GM23338 (cell line): ENCODE measurements at regions not wholly inside any gene's neighbourhood (a gene's known extent, or its start where the extent isn't known, plus 50 kb on each side); places are given as distances from the start of the nearest gene placed in this dataset.
A peak's percentile ranks its signal among the peaks of the same experiment; 100 is the strongest.

Source experiments
- ATAC-seq: fragments of 200-7000 bp; cut with Tn5 transposase; 3 replicates; pipeline ENCODE4 v1.9.1; 2020
- DNase-seq: peaks from one replicate; pipeline ENCODE4 v3.0.0-alpha.2; 2015; ENCODE audit warnings: low spot score
- H2AFZ ChIP-seq: fragments of 200-600 bp; sonication (generic); 2 replicates; pipeline ENCODE4 v1.8.0; 2016; ENCODE audit warnings: antibody characterized with exemption, mild to moderate bottlenecking, moderate library complexity
- H3F3A ChIP-seq: fragments of 200-600 bp; sonication (generic); replicated peaks from 2 replicates; pipeline ENCODE4 v1.8.0; 2017; ENCODE audit warnings: antibody characterized with exemption, mixed run types, low read depth
- H3K27ac ChIP-seq: fragments of 200-600 bp; sonication (generic); 2 replicates; pipeline ENCODE4 v1.6.1; 2016; ENCODE audit warnings: low read depth
- H3K27me3 ChIP-seq: fragments of 200-600 bp; sonication (generic); 2 replicates; pipeline ENCODE4 v1.8.0; 2016; ENCODE audit warnings: mild to moderate bottlenecking, mixed run types, moderate library complexity; ENCODE audit not compliant: insufficient read depth
- H3K36me3 ChIP-seq: fragments of 200-600 bp; sonication (generic); 2 replicates; pipeline ENCODE4 v1.8.0; 2016; ENCODE audit warnings: mild to moderate bottlenecking; ENCODE audit not compliant: insufficient read depth
- H3K4me1 ChIP-seq: fragments of 200-600 bp; sonication (generic); 2 replicates; pipeline ENCODE4 v1.8.0; 2016; ENCODE audit warnings: mild to moderate bottlenecking, moderate library complexity; ENCODE audit not compliant: insufficient read depth
- H3K4me2 ChIP-seq: fragments of 200-600 bp; sonication (generic); 2 replicates; pipeline ENCODE4 v1.7.1; 2017; ENCODE audit warnings: mixed run types
- H3K4me3 ChIP-seq: fragments of 200-600 bp; sonication (generic); 2 replicates; pipeline ENCODE4 v1.6.1; 2016; ENCODE audit warnings: mixed run types
- H3K79me2 ChIP-seq: fragments of 200-600 bp; sonication (generic); replicated peaks from 2 replicates; pipeline ENCODE4 v1.8.0; 2017; ENCODE audit warnings: mild to moderate bottlenecking; ENCODE audit not compliant: insufficient read depth
- H3K9me2 ChIP-seq: fragments of 200-600 bp; sonication (generic); 2 replicates; pipeline ENCODE4 v1.8.0; 2017; ENCODE audit not compliant: insufficient read depth
- H4K20me1 ChIP-seq: fragments of 200-600 bp; sonication (generic); replicated peaks from 2 replicates; pipeline ENCODE4 v1.8.0; 2017; ENCODE audit warnings: mild to moderate bottlenecking; ENCODE audit not compliant: insufficient read depth
- H3K27ac Mint-ChIP-seq: 2 replicates; pipeline ENCODE4 v1.8.0; 2020; ENCODE audit warnings: inconsistent platforms, mild to moderate bottlenecking, moderate library complexity, mixed read lengths
- H3K27me3 Mint-ChIP-seq: 3 replicates; pipeline ENCODE4 v1.8.0; 2022; ENCODE audit warnings: low read depth, mild to moderate bottlenecking, moderate library complexity, mixed read lengths, inconsistent platforms; ENCODE audit not compliant: insufficient read depth, poor library complexity
- H3K36me3 Mint-ChIP-seq: 3 replicates; pipeline ENCODE4 v1.8.0; 2021; ENCODE audit warnings: low read depth, mild to moderate bottlenecking, inconsistent platforms, moderate library complexity, mixed read lengths
- H3K4me1 Mint-ChIP-seq: 3 replicates; pipeline ENCODE4 v1.8.0; 2020; ENCODE audit warnings: mild to moderate bottlenecking, inconsistent platforms, mixed read lengths
- H3K4me3 Mint-ChIP-seq: 3 replicates; pipeline ENCODE4 v1.8.0; 2021; ENCODE audit warnings: moderate library complexity, mild to moderate bottlenecking, inconsistent platforms, mixed read lengths
- H3K9me3 Mint-ChIP-seq: 3 replicates; pipeline ENCODE4 v1.8.0; 2020; ENCODE audit warnings: moderate library complexity, mild to moderate bottlenecking, inconsistent platforms, mixed read lengths
- CREB1 ChIP-seq: fragments of 250-450 bp; sonication (Bioruptor Pico); IDR thresholded peaks from 2 replicates; pipeline ENCODE4 v1.5.0; 2020; ENCODE audit warnings: low read depth, mild to moderate bottlenecking, moderate library complexity
- CTCF ChIP-seq, 2 experiments: fragments of 200-600 bp in 1 of 2; sonication (generic) in 1 of 2; conservative IDR thresholded peaks; 2 replicates each; pipeline versions ENCODE4 v1.5.1 to v1.6.1; 2016 to 2017; ENCODE audit warnings: antibody characterized with exemption in 2 of 2, low read depth in 2 of 2, mild to moderate bottlenecking in 2 of 2, moderate library complexity in 1 of 2
- EZH2 ChIP-seq: fragments of 200-600 bp; sonication (generic); IDR thresholded peaks from one replicate; pipeline ENCODE4 v1.8.0; 2017; ENCODE audit warnings: antibody characterized with exemption, mild to moderate bottlenecking, low read depth; ENCODE audit not compliant: unreplicated experiment
- EZH2phosphoT487 ChIP-seq: fragments of 200-600 bp; sonication (generic); IDR thresholded peaks from one replicate; pipeline ENCODE4 v1.8.1; 2018; ENCODE audit warnings: antibody characterized with exemption; ENCODE audit not compliant: unreplicated experiment
- JUNB ChIP-seq: IDR thresholded peaks from one replicate; pipeline ENCODE4 v1.6.1; 2016; ENCODE audit warnings: antibody characterized with exemption; ENCODE audit not compliant: unreplicated experiment
- NANOG ChIP-seq: IDR thresholded peaks from 2 replicates; pipeline ENCODE4 v1.6.1; 2016; ENCODE audit warnings: antibody characterized with exemption, borderline replicate concordance
- POLR2AphosphoS5 ChIP-seq: IDR thresholded peaks from 2 replicates; pipeline ENCODE4 v1.6.1; 2016; ENCODE audit warnings: antibody characterized with exemption, low read depth
- STAT1 ChIP-seq: IDR thresholded peaks from one replicate; pipeline ENCODE4 v1.6.1; 2016; ENCODE audit warnings: antibody characterized with exemption; ENCODE audit not compliant: unreplicated experiment
- ZNF114 ChIP-seq: fragments of 250-450 bp; sonication (Bioruptor Pico); IDR thresholded peaks from 2 replicates; pipeline ENCODE4 v1.5.0; 2020; ENCODE audit warnings: mild to moderate bottlenecking, moderate library complexity
- ZNF331 ChIP-seq: fragments of 250-450 bp; sonication (Bioruptor Pico); IDR thresholded peaks from 2 replicates; pipeline ENCODE4 v1.5.0; 2020; ENCODE audit warnings: low read depth, mild to moderate bottlenecking, moderate library complexity
- ZNF462 ChIP-seq: fragments of 250-450 bp; sonication (Bioruptor Pico); IDR thresholded peaks from 2 replicates; pipeline ENCODE4 v1.5.0; 2020; ENCODE audit warnings: mild to moderate bottlenecking, moderate library complexity

GRCh38 chr12:77225373-77225772 is 160.0 kb upstream of the E2F7 start:
- no peak for DNase-seq
- Histone ChIP-seq H2AFZ (no peak overlapping the region), H3K27ac (no peak overlapping the region), H3K4me3 (no peak overlapping the region), H3K4me2 (no peak overlapping the region), H3K9me2 (peaks cover 7% of the 10 kb centered on the region; the same call in 1 of the 2 replicates), H3K27me3 (no peaks in the 10 kb centered on the region), H3F3A (no peaks in the 10 kb centered on the region), H3K79me2 (no peaks in the 10 kb centered on the region), H3K36me3 (no peaks in the 10 kb centered on the region), H3K4me1 (peaks cover 20% of the 10 kb centered on the region), H4K20me1 (no peaks in the 10 kb centered on the region)
- ATAC-seq = no peak
- Mint-ChIP-seq H3K9me3 (no peaks in the 10 kb centered on the region), H3K36me3 (no peaks in the 10 kb centered on the region), H3K4me1 (peaks cover 23% of the 10 kb centered on the region), H3K27ac (no peak overlapping the region), H3K27me3 (peaks cover 3% of the 10 kb centered on the region), H3K4me3 (no peak overlapping the region)
- TF ChIP-seq CTCF (conservative IDR thresholded peaks at IDR 0.05; ENCODE audit: low read depth in 2 of 2) (peak in 1 of 2 experiments; percentile 19; a peak in 2 of 4 replicates), POLR2AphosphoS5 (no peak)

GRCh38 chr12:77224346-77224745 is 159.0 kb upstream of the E2F7 start:
- Mint-ChIP-seq H3K27me3 (peaks cover 3% of the 10 kb centered on the region), H3K4me3 (no peak overlapping the region), H3K36me3 (no peaks in the 10 kb centered on the region), H3K4me1 (peaks cover 17% of the 10 kb centered on the region), H3K27ac (no peak overlapping the region), H3K9me3 (no peaks in the 10 kb centered on the region)
- Histone ChIP-seq H3K4me3 (no peak overlapping the region), H3K36me3 (no peaks in the 10 kb centered on the region), H2AFZ (peak overlapping the region; percentile 52; the same call in 1 of the 2 replicates), H3K4me2 (no peak overlapping the region), H3F3A (no peaks in the 10 kb centered on the region), H3K27me3 (no peaks in the 10 kb centered on the region), H3K4me1 (peaks cover 13% of the 10 kb centered on the region), H3K9me2 (peaks cover 7% of the 10 kb centered on the region; the same call in 1 of the 2 replicates), H3K79me2 (no peaks in the 10 kb centered on the region), H3K27ac (no peak overlapping the region), H4K20me1 (no peaks in the 10 kb centered on the region)
- no peak for DNase-seq
- ATAC-seq = no peak
- TF ChIP-seq ZNF462 (CRISPR knock-in tag) (no peak), ZNF331 (no peak), EZH2phosphoT487 (no peak), CTCF (conservative IDR thresholded peaks at IDR 0.05; ENCODE audit: low read depth in 2 of 2) (no peak), JUNB (no peak), CREB1 (no peak), NANOG (no peak), EZH2 (no peak), STAT1 (no peak), ZNF114 (CRISPR knock-in tag) (no peak)
